ENCODE measurements at regions not wholly inside any gene's neighbourhood (a gene's known extent, or its start where the extent isn't known, plus 50 kb on each side); places are given as distances from the start of the nearest gene placed in this dataset.

GRCh38 chr10:130985158-130985753 is 326.3 kb downstream of the TCERG1L start:
- no peak for DNase-seq

- DNase-seq: no peak
Measured at GRCh38 chr10:130986846-130987245, 324.7 kb downstream of the TCERG1L start.

GRCh38 chr10:130987401-130987800 is 324.1 kb downstream of the TCERG1L start:
- DNase-seq: no peak

DNA sequence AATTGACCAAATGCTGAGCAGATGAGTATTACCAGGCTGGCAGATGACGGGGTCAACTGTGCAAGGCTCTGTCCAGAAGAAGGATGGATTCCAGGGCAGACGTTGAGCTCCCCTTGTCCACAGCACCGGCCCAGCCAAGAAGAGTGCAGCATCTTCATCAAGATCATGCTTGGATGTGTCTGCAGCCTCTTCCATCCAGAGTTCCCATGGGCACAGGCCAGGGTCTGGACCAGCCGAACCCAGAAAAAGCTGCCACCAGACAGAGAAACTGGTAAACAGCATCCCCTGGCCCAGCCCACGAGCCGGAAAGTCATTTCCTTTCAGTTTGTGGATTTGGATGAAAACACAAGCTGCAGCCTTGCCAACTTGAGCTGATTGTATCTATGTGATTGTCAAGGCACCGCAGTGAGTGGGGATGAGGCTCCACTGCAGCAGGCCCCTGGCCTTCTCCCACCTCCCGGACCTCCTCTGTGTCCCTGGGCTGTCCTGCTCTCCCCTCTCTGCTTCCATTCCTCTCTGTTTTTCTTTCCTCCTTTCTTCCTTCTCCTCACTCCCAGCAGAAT is 321.8 kb downstream of the TCERG1L start:
- no peak for DNase-seq

GRCh38 chr10:130990486-130990885 is 321.0 kb downstream of the TCERG1L start:
- DNase-seq: no peak

GRCh38 chr10:130992802-130993523 is 318.6 kb downstream of the TCERG1L start:
- no peak for DNase-seq

DNA sequence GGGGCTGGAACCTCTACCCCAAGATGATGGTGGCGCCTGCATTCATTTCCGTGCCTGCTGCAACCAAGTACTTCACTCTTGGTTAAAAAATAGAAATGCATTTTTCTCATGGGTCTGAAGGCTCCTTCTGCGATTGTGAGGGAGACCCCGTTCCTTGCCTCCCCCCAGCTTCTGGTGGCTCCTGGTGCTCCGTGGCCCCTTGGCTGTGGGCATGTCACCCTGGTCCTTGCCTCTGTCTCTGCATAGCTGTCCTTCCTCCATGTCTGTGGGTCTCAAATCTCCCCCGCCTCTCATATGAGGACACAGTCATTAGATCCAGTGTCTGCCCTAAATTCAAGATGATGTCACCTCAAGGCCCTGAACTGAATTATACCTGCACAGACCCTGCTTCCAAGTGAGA is 317.9 kb downstream of the TCERG1L start:
- no peak for DNase-seq

GRCh38 chr10:130994191-130994590 is 317.3 kb downstream of the TCERG1L start:
- DNase-seq: no peak

DNA sequence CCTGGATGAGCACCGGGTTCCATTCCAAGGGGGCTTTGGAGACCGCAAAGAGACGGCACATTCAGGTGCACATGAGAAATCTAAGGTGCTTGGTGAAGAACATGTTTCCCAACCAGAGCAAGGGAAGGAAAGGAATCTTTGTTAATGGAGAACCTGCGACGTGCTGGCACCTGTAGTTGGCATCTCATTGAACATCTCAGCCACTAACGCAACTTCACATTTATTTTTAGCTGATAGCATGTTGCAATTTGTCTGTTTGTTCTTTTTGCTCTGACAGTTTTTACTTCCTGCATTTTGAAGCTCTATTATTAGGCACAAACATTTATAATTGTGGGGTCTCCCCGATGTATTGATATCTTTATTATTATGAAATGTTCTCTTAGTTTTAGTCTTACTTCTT is 316.7 kb downstream of the TCERG1L start:
- DNase-seq: no peak

DNA sequence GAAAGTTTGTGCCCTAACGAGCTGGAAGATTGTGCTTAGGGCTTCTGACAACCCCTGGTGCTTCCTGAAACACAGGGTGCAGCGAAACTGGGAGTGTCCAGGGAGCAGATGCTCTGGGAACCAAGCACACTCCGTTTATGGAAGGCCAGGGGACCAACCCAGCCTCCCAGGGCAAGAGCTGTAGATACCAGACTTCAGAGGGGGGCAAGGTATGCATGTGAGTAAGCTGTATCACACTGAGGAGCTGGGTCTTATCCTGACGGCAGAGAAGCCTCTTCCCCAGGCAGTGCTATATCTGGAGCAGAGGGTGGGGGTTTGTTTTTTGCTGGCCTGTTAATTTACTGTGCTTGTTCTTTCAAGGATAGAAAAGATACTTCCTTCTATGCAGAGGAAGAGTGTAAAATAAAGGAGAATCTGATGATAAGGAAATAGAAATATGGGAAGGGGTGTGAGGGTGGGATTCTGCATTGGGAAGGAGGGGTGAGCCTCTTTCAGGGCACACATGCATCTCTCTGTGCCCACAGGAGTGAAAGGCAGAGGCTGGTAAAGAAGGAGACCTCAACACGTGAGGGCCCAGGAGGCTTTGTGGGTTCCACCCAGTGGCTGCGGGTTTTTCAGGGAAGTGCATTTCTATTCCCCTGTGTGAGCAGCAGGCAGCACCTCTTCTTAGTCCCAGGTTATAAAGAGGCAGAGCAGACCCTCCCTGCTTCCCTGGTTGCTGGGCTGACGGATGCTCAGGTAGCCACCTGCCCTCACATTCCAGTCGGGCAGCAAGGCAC is 314.1 kb downstream of the TCERG1L start:
- DNase-seq: no peak

DNA sequence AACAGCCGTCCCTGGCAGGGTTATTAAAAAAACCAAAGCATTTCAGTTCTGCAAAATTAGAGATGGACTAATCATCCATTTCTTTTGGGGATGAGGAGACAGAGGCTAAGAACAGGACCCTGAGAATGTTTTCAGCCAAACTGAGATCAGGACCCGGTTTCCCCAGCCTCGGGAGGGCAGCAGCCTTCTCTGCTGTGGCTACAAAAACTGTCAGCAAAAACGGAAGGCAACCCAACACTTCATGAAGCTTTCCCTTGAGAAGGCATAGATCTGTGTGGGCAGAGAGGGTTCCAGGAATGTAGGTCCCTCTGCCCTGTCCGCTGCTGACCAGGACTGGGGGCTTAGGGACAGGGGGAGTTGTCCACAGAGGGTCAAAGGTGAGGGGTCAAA is 313.5 kb downstream of the TCERG1L start:
- no peak for DNase-seq

- DNase-seq: no peak
Measured at GRCh38 chr10:130998642-130999041, 312.9 kb downstream of the TCERG1L start.

GRCh38 chr10:130999376-131000202 is 311.9 kb downstream of the TCERG1L start:
- DNase-seq: no peak

DNA sequence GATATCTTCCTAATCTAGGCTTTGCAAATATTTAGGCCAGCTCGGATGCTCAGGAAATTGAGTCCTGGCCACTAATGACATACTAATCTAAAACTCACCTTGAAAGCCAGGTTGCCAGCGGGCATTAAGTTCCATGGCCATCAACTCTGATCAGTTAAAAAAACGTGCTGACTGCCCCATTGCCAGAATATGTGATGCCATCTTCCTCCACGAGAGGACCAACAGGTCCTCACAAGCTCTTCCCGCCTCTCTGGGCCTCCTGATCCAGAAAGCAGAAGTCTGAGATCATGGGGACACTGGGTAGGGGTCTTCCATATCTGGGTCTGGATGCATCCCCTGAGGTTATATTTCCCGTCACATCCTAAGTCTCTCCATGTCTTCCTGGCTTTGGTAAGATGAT is 311.3 kb downstream of the TCERG1L start:
- no peak for DNase-seq

DNA sequence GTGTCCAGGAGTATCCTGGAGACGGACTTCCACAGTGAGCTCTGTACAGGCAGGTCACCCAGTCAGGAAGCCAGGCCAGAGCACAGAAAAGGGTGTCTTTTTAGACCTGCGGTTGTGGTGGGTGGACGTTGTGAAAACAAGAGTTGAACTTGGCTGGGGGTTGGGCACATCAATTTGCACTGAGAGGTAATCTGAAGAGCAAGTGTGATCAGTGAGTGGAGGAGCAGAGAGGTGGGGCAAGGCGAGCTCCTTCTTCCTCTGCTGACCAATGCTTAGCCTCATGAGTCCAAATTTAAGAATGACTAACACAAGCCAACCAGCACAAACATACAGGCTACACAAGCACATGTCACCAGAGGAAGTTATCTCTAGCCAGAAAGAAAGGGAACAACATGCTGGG is 310.8 kb downstream of the TCERG1L start:
- DNase-seq: no peak

DNA sequence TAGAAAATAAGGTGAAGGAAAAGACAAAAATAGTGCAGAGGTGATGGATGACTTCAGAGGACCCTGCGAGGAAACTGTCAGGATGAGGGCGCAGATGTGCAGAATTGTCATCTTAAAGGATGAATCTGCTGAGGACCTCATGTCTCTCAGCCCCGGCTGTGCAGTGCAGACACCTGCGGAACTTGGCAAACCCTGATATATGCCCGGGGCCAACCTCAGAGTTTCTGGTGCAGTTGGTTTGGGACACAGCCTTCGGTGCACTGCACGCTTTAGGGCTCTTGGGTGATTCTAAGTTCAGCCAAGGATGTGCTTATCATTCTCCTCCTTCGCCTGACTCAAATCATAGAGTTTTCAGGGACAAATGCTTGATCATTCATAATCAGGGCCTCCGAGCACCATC is 310.1 kb downstream of the TCERG1L start:
- DNase-seq: no peak

DNA sequence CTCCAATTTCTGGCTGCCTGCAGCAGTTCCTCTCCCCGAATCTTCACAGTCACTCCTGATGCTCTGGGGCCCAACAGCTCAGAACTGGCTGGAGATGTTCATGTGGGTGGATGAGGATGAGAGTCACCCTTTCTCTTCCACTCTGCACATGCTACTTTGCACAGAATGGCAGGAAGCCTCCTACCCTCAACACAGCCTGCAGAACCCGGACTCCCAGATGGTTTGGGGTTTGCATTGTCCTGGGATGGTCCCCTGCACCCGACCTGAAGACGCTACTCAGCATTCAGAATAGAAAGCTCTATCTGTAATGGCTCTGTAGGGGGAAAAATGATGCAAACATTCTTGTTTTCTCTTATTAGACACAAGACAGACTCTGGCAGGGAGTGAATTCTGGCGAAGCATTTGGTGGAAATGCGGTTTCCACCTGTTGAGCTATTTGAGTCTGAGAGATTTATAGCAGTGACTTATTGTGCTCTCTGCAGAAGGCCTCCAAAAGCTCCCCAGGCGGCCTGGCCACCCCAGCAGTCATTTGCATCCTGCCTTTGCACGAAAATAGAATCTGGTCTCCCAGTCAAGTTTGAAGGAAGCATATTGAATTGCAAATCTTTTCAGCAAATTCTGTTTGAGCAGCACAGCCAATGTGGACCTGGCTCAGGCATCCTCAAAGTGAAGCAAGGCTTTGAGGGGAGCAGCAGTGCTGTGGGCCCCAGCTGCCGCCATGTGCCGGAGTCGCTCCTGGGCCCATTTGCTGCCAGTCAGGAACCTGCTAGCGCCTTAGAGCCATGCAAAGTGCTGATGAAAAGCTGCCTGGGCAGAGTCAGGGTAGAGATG is 309.3 kb downstream of the TCERG1L start:
- DNase-seq: no peak

GRCh38 chr10:131003455-131003854 is 308.1 kb downstream of the TCERG1L start:
- no peak for DNase-seq

- no peak for DNase-seq
Measured at GRCh38 chr10:131004276-131004675, 307.2 kb downstream of the TCERG1L start.

DNA sequence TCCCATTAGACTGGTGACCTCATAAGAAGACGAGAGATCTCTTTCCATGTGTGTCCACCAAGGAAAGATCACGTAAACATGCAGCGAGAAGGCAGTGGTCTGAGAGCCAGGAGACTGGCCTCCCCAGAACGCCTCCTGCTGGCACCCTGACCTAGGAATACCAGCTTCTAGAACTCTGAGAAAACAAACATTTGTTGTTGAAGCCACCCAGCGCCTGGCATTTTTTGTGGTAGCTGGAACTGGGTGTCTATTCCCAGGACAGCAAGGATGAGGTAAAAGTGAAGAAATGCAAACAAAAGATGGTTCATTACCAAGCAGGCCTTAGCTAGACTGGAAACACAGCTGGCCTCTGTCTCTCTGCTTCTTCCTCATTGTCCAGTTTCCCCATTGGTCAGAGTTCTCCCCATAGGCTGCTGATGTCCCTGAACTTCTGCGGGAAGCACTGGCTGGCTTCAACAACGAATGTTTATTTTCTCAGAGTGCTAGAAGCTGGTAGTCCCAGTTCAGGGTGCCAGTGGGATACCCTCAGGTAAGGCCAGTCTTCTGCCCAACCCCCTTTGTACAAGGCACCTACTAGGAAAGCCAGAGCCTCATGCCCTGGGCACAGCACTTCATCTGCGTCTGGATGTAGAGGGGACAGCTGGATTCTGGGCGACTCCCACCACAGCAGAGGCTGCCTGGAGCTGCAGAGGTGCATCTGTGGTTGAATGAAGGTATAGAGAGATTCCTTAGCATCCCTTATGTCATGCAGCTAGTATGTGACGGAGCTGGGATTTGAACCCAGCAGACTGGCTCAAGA is 304.9 kb downstream of the TCERG1L start:
- DNase-seq: no peak

DNA sequence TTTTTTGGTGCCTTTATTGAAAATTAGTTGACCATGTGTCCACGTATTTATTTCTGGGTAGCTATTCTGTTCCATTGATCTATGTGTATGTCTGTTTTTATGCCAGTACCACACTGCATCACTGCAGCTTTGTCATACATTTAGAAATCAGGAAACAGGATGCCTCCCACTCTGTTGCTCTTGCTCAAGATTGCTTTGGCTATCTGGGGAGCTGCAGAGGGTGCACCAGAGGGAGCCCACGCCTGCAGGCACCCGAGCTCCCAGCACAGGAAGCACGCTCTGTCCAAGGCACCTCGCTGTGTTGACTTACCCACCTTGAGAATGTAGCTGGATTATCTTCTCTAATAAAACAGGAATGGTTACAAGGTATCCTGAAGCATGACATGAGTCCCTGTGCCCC is 301.7 kb downstream of the TCERG1L start:
- no peak for DNase-seq
